ENCODE measurements at regions not wholly inside any gene's neighbourhood (a gene's known extent, or its start where the extent isn't known, plus 50 kb on each side); places are given as distances from the start of the nearest gene placed in this dataset.

- Histone ChIP-seq H3K4me1 (ENCODE audit: control insufficient read depth, insufficient read depth, low read length) (no peaks in the 10 kb centered on the region), H3K9me3 (ENCODE audit: control insufficient read depth, low read length) (no peaks in the 10 kb centered on the region), H3K27me3 (ENCODE audit: control insufficient read depth, insufficient read depth) (no peaks in the 10 kb centered on the region), H3K4me3 (ENCODE audit: low read length) (no peak overlapping the region), H3K27ac (ENCODE audit: low read length) (no peak overlapping the region)
- ATAC-seq: no peak
- intact Hi-C loops (cut with DNase I): no loop called here
- WGBS: 74% methylated on average over 7 of the region's 7 CpGs
- no peak for DNase-seq
These were observed 191.2 kb downstream of the HAUS1 start for GRCh38 chr18:46295416-46295815.

GRCh38 chr18:46296656-46297055 lies 192.5 kb downstream of the HAUS1 start:
- Histone ChIP-seq H3K27me3 (ENCODE audit: control insufficient read depth, insufficient read depth) (no peaks in the 10 kb centered on the region), H3K27ac (ENCODE audit: low read length) (no peak overlapping the region), H3K9me3 (ENCODE audit: control insufficient read depth, low read length) (no peaks in the 10 kb centered on the region), H3K4me1 (ENCODE audit: control insufficient read depth, insufficient read depth, low read length) (no peaks in the 10 kb centered on the region), H3K4me3 (ENCODE audit: low read length) (no peak overlapping the region)
- no peak for DNase-seq
- no peak for ATAC-seq
- intact Hi-C loops (cut with DNase I): no loop called here
- WGBS: 90% methylated on average over 4 of the region's 4 CpGs

- intact Hi-C loops (cut with DNase I): no loop called here
- ATAC-seq (no peak), DNase-seq (no peak)
- 60% methylated on average over 1 of the region's 1 CpG for WGBS
- no peaks in the 10 kb centered on the region for H3K9me3 ChIP-seq (ENCODE audit: control insufficient read depth, low read length)
- H3K27me3 ChIP-seq (ENCODE audit: control insufficient read depth, insufficient read depth): no peaks in the 10 kb centered on the region
- H3K4me1 ChIP-seq (ENCODE audit: control insufficient read depth, insufficient read depth, low read length): no peaks in the 10 kb centered on the region
- no peak overlapping the region for H3K27ac ChIP-seq (ENCODE audit: low read length)
- H3K4me3 ChIP-seq (ENCODE audit: low read length): no peak overlapping the region
These were observed 192.9 kb downstream of the HAUS1 start for GRCh38 chr18:46297124-46297523.

- ATAC-seq: no peak
These were observed 193.4 kb downstream of the HAUS1 start for GRCh38 chr18:46297621-46298020.

GRCh38 chr18:46298511-46298910 lies 194.3 kb downstream of the HAUS1 start:
- Histone ChIP-seq H3K4me3 (ENCODE audit: low read length) (no peak overlapping the region), H3K27me3 (ENCODE audit: control insufficient read depth, insufficient read depth) (no peaks in the 10 kb centered on the region), H3K9me3 (ENCODE audit: control insufficient read depth, low read length) (no peaks in the 10 kb centered on the region), H3K4me1 (ENCODE audit: control insufficient read depth, insufficient read depth, low read length) (no peaks in the 10 kb centered on the region), H3K27ac (ENCODE audit: low read length) (no peak overlapping the region)
- DNase-seq: no peak
- ATAC-seq: no peak
- intact Hi-C loops (cut with DNase I): no loop called here
- WGBS: 90% methylated on average over 6 of the region's 6 CpGs

More at GRCh38 chr18:46297621-46298020, 193.4 kb downstream of the HAUS1 start:
- Histone ChIP-seq H3K4me1 (ENCODE audit: control insufficient read depth, insufficient read depth, low read length) (no peaks in the 10 kb centered on the region), H3K4me3 (ENCODE audit: low read length) (no peak overlapping the region), H3K27ac (ENCODE audit: low read length) (no peak overlapping the region), H3K9me3 (ENCODE audit: control insufficient read depth, low read length) (no peaks in the 10 kb centered on the region), H3K27me3 (ENCODE audit: control insufficient read depth, insufficient read depth) (no peaks in the 10 kb centered on the region)
- 93% methylated on average over 3 of the region's 3 CpGs for WGBS
- intact Hi-C loops (cut with DNase I): no loop called here
- no peak for DNase-seq

GRCh38 chr18:46299465-46300008 lies 195.4 kb downstream of the HAUS1 start:
- Histone ChIP-seq H3K4me3 (ENCODE audit: low read length) (no peak overlapping the region), H3K4me1 (ENCODE audit: control insufficient read depth, insufficient read depth, low read length) (no peaks in the 10 kb centered on the region), H3K27ac (ENCODE audit: low read length) (no peak overlapping the region), H3K27me3 (ENCODE audit: control insufficient read depth, insufficient read depth) (no peaks in the 10 kb centered on the region), H3K9me3 (ENCODE audit: control insufficient read depth, low read length) (no peaks in the 10 kb centered on the region)
- intact Hi-C loops (cut with DNase I): no loop called here
- DNase-seq: no peak
- 74% methylated on average over 7 of the region's 7 CpGs for WGBS
- ATAC-seq: no peak

- 54% methylated on average over 6 of the region's 6 CpGs for WGBS
- DNase-seq (no peak), ATAC-seq (peak in 1 of 2 donors; percentile 44)
- Histone ChIP-seq H3K4me3 (ENCODE audit: low read length) (no peak overlapping the region), H3K9me3 (ENCODE audit: control insufficient read depth, low read length) (no peaks in the 10 kb centered on the region), H3K4me1 (ENCODE audit: control insufficient read depth, insufficient read depth, low read length) (no peaks in the 10 kb centered on the region), H3K27ac (ENCODE audit: low read length) (no peak overlapping the region), H3K27me3 (ENCODE audit: control insufficient read depth, insufficient read depth) (no peaks in the 10 kb centered on the region)
- intact Hi-C loops (cut with DNase I): no loop called here
These were observed 196.9 kb downstream of the HAUS1 start for GRCh38 chr18:46301081-46301480.

- DNase-seq (no peak), ATAC-seq (no peak)
- WGBS: 77% methylated on average over 9 of the region's 9 CpGs
- H3K4me1 ChIP-seq (ENCODE audit: control insufficient read depth, insufficient read depth, low read length): no peaks in the 10 kb centered on the region
- intact Hi-C loops (cut with DNase I): no loop called here
- H3K4me3 ChIP-seq (ENCODE audit: low read length): no peak overlapping the region
- no peak overlapping the region for H3K27ac ChIP-seq (ENCODE audit: low read length)
- no peaks in the 10 kb centered on the region for H3K27me3 ChIP-seq (ENCODE audit: control insufficient read depth, insufficient read depth)
- H3K9me3 ChIP-seq (ENCODE audit: control insufficient read depth, low read length): no peaks in the 10 kb centered on the region
These were observed 197.4 kb downstream of the HAUS1 start for GRCh38 chr18:46301571-46301970.

- WGBS: 70% methylated on average over 19 of the region's 19 CpGs
- Histone ChIP-seq H3K4me1 (ENCODE audit: control insufficient read depth, insufficient read depth, low read length) (no peaks in the 10 kb centered on the region), H3K9me3 (ENCODE audit: control insufficient read depth, low read length) (no peaks in the 10 kb centered on the region), H3K27ac (ENCODE audit: low read length) (no peak overlapping the region), H3K4me3 (ENCODE audit: low read length) (no peak overlapping the region), H3K27me3 (ENCODE audit: control insufficient read depth, insufficient read depth) (no peaks in the 10 kb centered on the region)
- ATAC-seq (no peak), DNase-seq (no peak)
- intact Hi-C loops (cut with DNase I): no loop called here
These were observed 198.6 kb downstream of the HAUS1 start for GRCh38 chr18:46302528-46303485.

GRCh38 chr18:46310258-46310657 lies 206.1 kb downstream of the HAUS1 start:
- intact Hi-C loops (cut with DNase I): no loop called here
- H3K27me3 ChIP-seq (ENCODE audit: control insufficient read depth, insufficient read depth): no peaks in the 10 kb centered on the region
- DNase-seq (no peak), ATAC-seq (no peak)
- WGBS: 88% methylated on average over 4 of the region's 4 CpGs
- H3K27ac ChIP-seq (ENCODE audit: low read length): no peak overlapping the region
- H3K9me3 ChIP-seq (ENCODE audit: control insufficient read depth, low read length): no peaks in the 10 kb centered on the region
- H3K4me1 ChIP-seq (ENCODE audit: control insufficient read depth, insufficient read depth, low read length): no peaks in the 10 kb centered on the region
- no peak overlapping the region for H3K4me3 ChIP-seq (ENCODE audit: low read length)

GRCh38 chr18:46310675-46311345 lies 206.6 kb downstream of the HAUS1 start:
- DNase-seq (no peak), ATAC-seq (no peak)
- intact Hi-C loops (cut with DNase I): no loop called here
- H3K4me1 ChIP-seq (ENCODE audit: control insufficient read depth, insufficient read depth, low read length): no peaks in the 10 kb centered on the region
- WGBS: 92% methylated on average over 9 of the region's 9 CpGs
- no peaks in the 10 kb centered on the region for H3K27me3 ChIP-seq (ENCODE audit: control insufficient read depth, insufficient read depth)
- no peaks in the 10 kb centered on the region for H3K9me3 ChIP-seq (ENCODE audit: control insufficient read depth, low read length)
- no peak overlapping the region for H3K4me3 ChIP-seq (ENCODE audit: low read length)
- H3K27ac ChIP-seq (ENCODE audit: low read length): no peak overlapping the region

Measured in right cardiac atrium (tissue), 5 donors.